SHP77 (cell line): ENCODE measurements at regions not wholly inside any gene's neighbourhood (a gene's known extent, or its start where the extent isn't known, plus 50 kb on each side); places are given as distances from the start of the nearest gene placed in this dataset.

Experiments used
- DNase-seq, 2 experiments: peaks; one replicate each; lab custom pipeline; 2025; lab: John Stamatoyannopoulos, UW

DNA sequence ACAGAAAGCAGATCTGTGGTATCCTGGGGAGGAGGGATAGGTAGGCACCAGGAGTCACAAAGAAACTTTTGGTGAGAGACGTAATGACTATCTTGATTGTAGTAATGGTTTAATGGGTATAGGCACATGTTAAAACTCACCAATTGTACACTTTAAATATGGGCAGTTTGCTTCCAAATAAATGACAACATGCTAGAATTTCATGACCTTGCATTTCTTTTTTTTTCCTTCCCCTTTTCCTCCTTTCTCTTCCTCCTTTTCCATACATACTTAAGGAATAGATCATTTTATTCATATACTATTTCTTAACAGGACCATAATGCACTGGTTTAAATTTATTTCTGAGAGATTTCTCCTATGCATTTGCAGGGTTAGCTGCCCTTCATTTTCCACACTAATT lies 341.8 kb downstream of the TMEM182 start:
- no peak for DNase-seq

DNA sequence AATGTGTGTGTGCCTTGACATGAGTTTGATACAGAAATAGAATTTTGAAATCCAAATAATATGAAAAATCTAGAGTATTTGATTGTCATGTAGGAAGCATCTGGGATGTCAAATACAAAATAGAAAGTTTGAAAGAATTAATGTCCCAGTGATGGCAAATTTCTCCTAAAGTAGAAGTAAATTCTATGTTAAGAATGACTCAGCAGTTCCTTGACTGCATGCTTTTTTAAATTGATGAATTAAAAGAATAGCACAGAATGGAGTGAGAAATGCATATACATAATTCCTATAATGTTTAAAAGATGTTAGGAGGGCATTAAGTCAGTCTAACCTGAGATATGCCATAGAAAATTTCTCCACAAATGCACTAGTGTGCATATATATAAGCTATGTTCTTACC lies 357.5 kb downstream of the TMEM182 start:
- DNase-seq = no peak

DNA sequence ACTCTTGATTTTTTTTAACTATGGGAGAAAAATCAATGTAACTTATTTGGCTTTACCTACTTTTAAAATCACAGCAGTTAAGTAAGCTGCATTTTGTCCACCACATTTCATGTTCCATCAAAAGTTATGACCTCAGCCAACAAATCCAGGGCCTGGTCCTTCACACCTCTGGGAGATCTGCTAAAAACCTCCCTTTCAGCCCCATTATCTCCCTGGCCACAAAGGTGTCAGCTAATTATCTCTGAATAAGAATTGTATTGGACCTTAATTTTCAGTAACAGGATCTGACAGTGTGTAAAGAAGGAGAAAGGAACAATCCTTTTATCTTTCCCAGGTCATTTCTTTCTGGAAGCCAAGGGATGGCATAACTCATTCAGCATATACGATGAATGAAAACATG lies 359.3 kb downstream of the TMEM182 start:
- DNase-seq = no peak

DNA sequence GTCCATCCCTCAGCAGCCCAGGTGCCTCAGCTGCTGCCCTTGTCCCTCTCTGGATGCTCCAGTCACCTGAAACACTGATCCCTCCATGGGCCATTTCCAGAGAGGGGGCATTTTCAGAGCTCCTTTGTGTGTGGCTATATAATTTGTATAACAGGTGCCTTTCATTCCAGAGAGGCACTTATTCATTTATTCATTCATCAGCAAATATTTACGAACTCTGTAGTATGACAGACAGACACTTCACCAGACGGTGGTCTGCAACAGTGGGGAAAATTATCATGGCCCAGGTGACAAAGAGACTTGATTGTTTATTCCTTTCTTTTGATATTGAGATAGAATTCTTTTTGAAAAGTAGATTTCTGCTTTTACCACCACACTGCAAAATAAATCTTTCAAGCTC lies 361.7 kb downstream of the TMEM182 start:
- DNase-seq = no peak

DNA sequence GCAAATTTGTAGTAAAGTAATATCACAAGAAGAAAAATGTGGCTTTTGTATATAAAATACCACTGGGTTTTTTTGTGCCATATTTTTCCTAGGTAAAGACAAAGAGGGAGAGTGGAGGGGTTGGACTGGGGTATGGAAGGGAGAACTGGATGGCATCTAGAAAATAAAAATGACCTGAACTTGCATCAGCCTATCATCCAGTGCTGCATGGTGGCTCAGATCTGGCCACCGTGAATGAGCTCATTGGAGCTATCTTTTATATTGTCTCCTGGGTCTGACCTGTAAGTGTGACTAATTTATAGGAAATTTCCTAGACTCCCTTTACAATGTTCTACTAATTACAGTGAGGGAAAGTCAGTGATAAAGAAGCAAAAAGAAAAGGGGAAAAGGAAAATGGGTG lies 369.0 kb downstream of the TMEM182 start:
- no peak for DNase-seq

DNA sequence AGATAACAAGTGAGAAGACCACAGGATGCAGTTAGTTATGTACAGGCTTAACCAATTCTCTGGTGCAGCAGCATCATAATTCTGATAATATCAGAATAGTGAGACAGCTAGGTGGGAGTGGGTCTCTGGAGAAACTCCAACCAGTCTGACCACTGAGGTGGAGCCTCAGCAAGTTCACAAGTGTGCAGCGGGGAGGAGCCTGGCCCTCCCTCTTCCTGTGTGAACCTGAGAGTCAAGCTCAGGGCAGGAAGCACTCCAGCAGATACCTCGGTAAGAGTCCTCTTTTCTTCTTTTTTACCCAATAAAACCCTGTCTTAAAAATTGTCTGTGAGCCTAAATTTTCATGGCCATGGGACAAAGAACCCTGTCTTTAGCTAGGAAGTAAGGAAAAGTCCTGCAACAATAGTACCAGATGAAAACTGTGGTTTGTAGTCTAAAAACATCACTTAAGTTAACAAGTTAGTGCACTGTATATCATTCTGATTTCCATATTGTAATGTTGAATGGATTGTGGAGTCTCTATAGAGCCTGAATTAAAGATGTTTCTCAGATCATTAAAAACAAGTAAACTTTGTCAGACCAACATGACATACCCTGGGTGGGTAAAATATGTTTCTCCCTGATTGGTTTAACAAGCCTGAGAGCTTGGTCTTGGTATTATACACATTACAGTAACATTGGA lies 370.8 kb downstream of the TMEM182 start:
- no peak for DNase-seq

DNA sequence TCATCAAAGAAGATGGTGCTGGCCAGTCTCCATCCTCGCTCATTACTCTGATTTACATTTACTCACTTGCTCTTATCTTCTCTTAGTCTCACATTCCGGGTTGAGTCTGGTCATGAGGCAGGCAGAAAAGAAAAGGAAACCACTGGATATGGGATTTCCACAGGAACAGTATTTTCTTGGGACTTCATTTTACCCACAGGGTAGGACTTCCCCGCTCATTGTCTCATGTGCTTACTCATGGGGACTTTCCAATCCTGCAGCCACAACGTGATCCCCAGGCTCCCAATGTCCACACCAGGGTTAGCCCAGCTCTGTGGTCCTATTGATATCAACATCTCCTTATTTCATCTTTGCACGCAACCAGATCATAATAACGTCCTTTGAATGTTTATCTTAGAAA lies 373.8 kb downstream of the TMEM182 start:
- no peak for DNase-seq

DNA sequence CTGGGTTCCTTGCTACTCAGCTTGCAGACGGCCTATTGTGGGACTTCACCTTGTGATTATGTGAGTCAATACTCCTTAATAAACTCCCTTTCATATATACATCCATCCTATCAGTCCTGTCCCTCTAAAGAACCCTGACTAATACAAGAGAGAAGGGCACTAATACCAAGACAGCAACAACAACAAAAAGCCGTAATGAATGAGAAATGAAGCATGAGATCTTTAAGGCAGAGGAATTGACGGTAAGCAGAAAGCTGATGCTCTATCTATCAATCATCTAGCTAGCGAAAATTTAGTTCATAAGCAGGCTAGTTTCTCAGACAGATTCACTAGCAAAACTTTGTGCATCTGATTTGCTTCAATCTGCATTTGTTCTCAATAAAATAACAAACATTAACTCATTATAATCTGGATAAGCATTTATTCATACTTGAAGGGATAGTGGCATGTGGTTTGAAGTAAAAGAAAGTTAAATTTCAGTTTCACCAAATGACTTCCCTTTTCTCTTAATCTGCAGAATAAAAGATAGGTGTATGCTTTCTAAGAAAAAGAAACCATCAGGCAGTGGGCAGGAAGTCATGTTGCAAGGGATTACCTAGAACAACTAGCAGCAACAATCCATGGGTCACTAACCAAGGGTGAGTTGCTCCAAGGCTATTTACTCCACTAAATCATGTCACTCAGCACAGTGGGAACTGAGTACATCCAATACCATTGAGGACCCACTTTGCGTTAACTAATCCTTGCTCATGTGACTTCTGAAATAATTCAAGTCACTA lies 376.5 kb downstream of the TMEM182 start:
- DNase-seq = no peak

DNA sequence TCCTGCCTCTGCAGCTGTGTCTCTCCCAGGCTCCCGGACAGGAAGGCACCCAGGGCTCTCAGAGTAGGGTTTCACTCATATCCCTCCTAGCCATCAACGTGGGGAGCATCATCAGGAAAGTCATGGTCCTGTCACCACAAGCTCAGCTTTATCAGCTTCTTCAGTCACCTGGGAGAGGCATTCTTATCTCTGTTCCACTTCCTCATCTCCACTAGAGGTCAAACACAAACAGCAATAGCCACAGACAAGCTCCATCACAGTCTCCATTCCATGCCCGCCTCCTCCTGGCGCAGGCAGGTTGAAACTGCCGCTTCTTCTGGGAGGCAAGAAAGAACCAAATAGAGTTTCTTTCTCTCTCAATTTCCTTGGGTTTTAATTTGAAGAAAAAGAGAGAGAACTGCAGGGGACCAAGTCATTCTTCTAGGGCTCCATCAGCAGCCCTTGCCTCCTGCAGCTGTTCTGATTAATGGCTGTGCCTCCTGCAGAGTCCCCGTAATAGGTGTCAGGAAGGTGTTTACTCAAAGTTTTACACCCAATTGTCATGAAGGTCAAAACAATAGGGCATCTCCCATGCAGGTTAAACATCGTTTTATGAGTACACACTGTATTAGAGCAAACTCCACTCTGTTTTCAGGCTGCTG lies 377.9 kb downstream of the TMEM182 start:
- no peak for DNase-seq

DNA sequence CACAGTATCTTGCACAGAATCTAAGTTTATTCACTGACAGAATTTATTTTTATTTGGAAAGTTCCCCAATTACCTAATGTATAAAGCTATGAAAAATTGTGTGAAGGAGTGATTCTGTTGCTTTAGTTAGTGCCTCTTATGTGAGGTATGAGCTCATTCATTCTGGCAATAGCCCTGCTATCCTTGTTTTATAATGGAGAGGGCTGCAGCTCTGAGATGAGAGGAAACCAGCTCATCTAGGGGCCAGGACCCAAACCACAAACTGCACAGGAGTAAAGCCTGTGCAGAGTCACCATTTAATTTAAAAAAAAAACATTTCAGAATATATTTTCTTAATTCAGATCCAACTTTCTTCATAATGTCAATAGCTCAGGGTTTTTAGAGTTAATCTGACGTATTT lies 383.0 kb downstream of the TMEM182 start:
- no peak for DNase-seq

DNA sequence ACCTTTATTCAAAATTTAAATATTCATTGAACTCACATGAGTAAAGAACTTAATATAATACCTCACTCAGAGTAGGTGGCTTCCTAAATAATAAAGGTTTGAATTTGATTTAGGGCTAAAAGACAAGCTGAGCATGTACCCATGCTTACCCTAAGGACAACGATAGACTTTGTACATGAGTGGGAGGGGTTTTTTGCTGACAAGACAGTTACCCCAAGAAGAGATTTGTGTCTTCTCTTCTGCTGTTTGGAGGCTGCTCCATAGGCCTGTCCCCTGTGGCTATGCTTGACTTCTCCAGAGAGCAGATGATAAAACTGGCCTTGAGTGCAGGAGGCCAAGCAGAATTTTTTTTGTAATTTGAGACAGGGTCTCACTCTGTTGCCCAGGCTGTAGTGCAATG lies 383.9 kb downstream of the TMEM182 start:
- DNase-seq = no peak

DNA sequence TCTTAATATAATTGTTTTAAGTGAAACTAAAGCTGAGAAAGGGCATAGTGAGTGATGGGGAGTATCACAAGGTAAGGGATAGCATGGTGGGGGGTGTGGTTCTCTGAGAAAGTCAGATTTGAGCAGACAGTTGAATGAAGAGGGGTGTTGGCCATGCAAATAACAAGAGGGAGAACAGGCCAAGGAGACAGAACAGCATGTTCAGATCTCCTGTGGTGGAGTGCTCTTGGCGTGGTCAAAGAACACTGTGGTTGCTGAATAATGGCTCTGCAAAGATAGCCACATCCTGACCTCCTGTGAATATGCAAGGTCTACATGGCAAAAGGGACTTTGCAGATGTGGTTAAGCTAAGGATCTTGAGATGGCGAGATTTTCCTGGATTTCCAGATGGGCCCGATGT lies 389.2 kb downstream of the TMEM182 start:
- no peak for DNase-seq

DNA sequence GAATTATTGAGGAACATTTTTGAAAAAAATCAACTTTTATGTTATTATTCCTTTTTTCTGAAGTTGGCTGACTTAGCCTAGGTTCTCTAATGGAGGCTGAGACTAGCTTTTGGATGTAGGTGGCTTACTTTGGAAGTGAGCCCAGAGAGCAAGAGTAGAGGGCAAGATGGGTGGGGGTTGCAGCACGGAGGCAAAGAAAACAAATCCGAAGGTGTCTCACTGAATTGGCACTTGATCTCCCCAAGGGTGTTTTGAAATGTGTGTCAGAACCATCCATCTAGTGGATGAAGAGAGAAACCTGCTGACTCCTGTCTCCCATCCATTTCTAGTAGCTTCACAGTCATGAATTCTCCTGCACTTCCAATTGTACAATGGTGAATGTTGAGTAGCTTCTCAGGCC lies 390.7 kb downstream of the TMEM182 start:
- DNase-seq = no peak

DNA sequence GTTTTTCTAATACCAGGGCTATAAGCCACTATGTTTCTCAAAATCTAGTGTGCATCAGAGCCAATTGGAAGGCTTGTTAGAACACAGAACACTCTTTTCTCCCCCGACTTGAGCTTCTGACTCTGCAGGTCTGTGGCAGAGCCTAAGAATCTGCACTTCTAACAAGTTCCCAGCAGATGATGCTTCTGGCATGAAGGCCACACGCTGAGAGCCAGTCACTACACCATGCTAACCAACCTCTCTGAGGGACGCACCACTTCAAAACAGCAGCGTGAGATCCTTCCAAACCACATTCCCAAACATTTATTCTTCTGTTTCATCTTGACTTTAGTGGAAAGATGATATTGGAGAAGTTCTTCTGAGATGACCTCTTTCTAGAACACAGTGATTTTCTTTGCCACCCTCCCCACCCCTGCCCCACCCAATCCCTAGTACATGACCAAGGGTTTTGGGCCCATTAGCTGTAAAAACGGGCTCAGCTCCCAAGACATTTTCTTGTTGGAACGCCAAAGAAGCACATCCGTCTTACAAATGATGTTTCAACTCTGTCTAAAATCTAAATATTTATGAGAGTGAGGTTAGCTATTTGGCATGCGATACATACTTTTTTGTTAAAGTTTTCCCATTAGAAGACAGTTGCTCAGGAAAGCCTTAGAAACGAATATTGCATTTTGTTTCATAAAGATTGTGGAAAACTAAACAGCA lies 391.9 kb downstream of the TMEM182 start:
- DNase-seq = no peak

DNA sequence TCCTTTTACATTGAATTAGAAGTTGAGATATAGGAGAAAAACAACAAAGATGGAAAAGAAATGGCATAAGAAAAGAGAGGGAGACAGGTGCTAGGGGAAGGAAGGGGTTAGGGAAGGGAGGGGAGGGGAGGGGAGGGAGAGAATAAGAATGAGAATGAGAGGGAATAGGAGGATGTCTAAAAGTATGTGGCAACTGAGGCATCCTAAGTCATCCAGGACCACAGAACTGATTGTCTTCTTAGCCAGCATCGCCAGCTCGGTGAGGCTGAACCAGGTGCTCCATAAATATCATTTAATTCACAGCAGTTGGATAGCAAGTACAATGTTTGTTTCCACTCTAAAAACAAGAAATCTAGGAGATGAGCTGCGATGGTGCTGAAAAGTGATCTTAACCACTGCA lies 393.5 kb downstream of the TMEM182 start:
- no peak for DNase-seq

DNA sequence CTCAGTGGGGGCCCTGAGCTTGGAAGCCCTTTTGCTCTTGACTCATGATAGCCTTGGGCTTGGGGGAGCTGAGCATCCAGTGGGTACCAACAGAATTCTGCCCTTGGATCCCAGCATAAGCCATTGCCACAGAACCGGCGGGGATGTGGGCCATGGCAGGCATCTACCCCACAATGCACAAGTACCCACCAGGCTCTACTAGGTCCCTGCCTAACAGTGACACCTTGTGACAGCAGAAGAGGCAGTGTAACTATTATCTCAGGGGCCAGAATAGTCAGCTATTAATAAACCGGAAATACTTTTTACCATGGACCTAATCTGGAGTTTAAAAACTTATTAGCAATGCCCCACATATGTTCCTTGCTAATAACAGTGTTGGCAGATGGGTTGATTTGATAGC lies 397.2 kb downstream of the TMEM182 start:
- DNase-seq = peak in 1 of 2 experiments; percentile 6

DNA sequence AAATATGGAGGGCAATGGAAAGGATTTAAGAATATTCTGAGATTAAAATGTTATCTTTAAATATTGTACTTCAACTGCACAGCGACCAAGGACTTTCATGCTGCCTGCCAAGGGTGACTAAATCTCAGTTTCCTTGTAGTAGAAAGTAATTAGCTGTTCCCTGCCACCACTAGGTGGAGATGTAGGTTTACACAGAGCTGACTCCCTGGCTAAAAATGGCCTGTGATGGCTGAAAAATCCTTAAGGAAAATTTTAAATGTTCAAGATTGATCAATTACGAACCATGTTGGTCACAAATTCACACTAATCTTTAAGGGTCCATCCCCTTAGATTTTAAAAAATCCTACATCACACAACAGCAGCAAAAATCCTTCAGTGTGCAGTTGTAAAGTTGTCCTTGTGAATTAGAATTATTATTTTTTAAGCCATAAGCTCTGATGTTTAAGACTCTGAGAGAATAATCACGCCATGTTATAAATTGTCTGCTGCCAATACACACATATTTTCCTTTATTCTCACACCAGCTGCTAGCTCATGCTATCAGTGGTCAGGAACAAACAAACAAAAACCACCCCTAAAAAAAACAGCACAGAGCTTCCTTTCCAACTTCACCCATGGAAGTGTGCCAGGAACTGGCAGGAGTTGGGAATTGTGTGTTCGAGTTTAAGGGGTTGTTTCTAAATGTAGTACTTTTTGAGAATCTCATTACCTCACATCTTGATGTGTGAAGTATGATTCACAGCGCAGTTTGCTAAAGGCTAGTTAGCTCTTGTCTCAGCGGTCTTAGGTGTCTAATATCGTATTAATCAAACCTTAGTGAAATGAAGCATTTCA lies 399.8 kb downstream of the TMEM182 start:
- peak; percentile 46 to 48 for DNase-seq

DNA sequence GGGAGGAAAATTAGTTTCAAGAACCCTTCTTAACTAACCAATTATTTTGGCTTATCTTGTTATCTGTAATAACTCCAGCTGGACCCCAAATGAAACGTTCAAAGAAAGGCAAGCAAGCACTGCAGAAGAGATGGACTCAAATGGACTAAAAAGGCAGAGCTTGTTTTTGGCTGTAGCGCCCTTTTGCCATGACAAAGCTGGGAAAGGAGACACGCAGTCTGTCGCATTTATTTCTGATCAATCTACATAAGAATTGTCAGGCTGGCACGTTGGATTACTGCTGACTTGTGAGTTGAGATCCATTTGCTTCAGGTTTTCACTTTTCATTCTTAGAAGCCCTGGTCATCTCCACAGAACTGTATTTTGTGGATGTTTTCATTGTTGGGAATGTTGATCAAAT lies 402.9 kb downstream of the TMEM182 start:
- no peak for DNase-seq

DNA sequence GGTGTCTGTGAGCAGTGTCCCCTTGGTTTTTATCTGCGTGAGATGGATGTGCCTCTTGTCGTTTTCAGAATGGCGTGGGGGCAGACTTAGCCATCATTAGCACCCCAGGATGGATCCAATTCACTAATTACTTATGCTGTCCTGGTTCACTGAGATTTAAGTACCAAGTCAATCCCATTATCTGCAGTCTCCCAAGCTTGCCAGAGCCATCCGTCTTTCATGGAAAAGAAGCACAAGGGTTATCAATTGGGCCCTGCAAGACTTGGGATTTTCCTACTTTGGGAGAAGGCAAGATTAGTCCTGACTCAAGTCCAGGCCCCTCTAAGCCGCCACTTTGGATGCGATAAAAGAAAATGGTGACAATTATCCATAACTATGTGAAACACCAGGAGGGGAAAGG lies 404.0 kb downstream of the TMEM182 start:
- no peak for DNase-seq

DNA sequence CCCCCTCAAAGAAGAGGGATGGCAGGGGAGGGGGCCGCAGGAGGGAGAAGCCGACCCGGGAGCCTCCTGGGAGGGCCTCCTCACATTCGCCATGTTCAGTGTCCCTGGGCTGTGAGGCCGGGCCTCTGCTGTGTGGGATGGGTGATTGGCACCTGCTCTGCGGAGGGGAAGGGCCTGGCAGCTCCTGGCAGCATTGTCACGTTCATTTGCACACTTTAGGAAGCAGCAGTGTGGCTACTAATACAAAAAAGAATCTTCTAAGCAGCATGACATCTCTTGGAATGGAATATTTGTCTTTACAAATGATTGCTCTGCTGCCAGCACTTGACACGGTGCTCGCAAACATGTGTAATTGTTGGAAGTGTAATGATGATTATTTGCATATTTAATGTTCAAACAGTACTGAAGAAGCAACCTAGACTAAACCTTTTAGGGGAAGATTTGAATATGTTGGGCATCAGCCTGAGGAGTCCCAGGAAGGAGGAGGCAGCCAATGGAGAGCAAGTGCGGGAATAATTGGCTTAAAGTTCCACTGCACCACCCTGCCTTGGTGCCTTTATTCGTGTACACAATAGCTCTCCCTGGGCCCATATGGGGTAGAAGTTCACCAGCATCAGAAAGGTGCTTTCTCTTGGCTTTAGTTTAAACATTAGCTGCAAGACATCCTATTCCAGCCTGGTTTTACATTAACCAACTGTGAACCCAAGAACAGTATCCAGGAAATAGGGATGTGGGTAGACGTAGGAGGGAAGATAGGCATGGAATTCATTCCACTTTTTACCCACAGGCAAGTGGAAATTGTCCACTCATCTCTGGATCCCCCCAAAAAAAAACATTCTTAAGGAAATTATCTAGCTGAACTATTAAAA lies 404.9 kb downstream of the TMEM182 start:
- no peak for DNase-seq

DNA sequence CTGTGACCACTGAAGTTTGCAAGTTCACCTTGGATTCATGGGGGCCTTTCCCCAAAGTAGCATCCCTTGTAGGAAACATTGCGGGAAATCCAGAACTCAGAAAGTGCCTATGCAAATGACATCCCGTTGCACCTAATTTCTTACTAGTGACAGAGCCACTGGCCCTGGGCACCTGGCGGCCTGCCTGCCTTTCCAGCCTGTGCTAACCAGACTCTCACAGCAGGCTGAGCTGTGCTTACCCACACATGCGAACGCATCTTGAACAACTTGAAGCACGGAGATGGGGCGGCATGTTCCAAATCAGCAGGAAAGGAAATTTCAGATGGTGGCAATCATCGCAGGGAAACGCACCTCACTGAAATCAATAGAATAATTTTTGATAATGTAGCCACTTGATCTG lies 405.8 kb downstream of the TMEM182 start:
- no peak for DNase-seq
